H9 (cell line): ENCODE measurements at regions not wholly inside any gene's neighbourhood (a gene's known extent, or its start where the extent isn't known, plus 50 kb on each side); places are given as distances from the start of the nearest gene placed in this dataset.

Experiments used
- DNase-seq: peaks from one replicate; pipeline ENCODE4 v3.0.0-alpha.2; 2017
- H2AFZ ChIP-seq: one replicate; pipeline ENCODE4 v1.6.1; 2013; ENCODE audit warnings: mild to moderate bottlenecking, low read length, control low read depth, moderate library complexity
- H2AK5ac ChIP-seq: 2 replicates; pipeline ENCODE4 v1.6.1; 2013; ENCODE audit warnings: low read length, control low read depth, mixed read lengths; ENCODE audit not compliant: insufficient read length
- H2BK120ac ChIP-seq: one replicate; pipeline ENCODE4 v1.6.1; 2013; ENCODE audit warnings: low read depth, mild to moderate bottlenecking, low read length, control low read depth, inconsistent platforms; ENCODE audit not compliant: poor library complexity, severe bottlenecking
- H2BK12ac ChIP-seq: 2 replicates; pipeline ENCODE4 v1.6.1; 2013; ENCODE audit warnings: low read length, control low read depth, mixed read lengths, low read depth; ENCODE audit not compliant: insufficient read length
- H2BK15ac ChIP-seq: 2 replicates; pipeline ENCODE4 v1.6.1; 2013; ENCODE audit warnings: low read depth, low read length, control low read depth
- H2BK20ac ChIP-seq: one replicate; pipeline ENCODE4 v1.6.1; 2013; ENCODE audit warnings: low read depth, mild to moderate bottlenecking, low read length, control low read depth, inconsistent platforms; ENCODE audit not compliant: poor library complexity, severe bottlenecking
- H2BK5ac ChIP-seq: 2 replicates; pipeline ENCODE4 v1.6.1; 2013; ENCODE audit warnings: low read length, control low read depth, mixed read lengths; ENCODE audit not compliant: insufficient read length
- H3K14ac ChIP-seq: 2 replicates; pipeline ENCODE4 v1.6.1; 2013; ENCODE audit warnings: low read length, control low read depth; ENCODE audit not compliant: insufficient read depth
- H3K18ac ChIP-seq: 2 replicates; pipeline ENCODE4 v1.6.1; 2013; ENCODE audit warnings: low read depth, mild to moderate bottlenecking, mixed read lengths, low read length, control low read depth; ENCODE audit not compliant: insufficient read length
- H3K23ac ChIP-seq: 2 replicates; pipeline ENCODE4 v1.6.1; 2013; ENCODE audit warnings: low read length, control low read depth, mixed read lengths, low read depth; ENCODE audit not compliant: insufficient read length
- H3K23me2 ChIP-seq: 2 replicates; pipeline ENCODE4 v1.6.1; 2013; ENCODE audit warnings: low read depth, mild to moderate bottlenecking, mixed read lengths, low read length, control low read depth; ENCODE audit not compliant: insufficient read length, poor library complexity, severe bottlenecking
- H3K27ac ChIP-seq: 2 replicates; pipeline ENCODE4 v1.5.1; 2013; ENCODE audit warnings: low read length, control low read depth, mixed read lengths, low read depth; ENCODE audit not compliant: insufficient read length
- H3K27me3 ChIP-seq: 2 replicates; pipeline ENCODE4 v1.6.1; 2013; ENCODE audit warnings: low read length, control low read depth, inconsistent platforms; ENCODE audit not compliant: insufficient read depth
- H3K4ac ChIP-seq: 2 replicates; pipeline ENCODE4 v1.6.1; 2013; ENCODE audit warnings: low read depth, mild to moderate bottlenecking, control low read depth, inconsistent platforms, low read length, moderate library complexity
- H3K4me1 ChIP-seq: 2 replicates; pipeline ENCODE4 v1.6.1; 2013; ENCODE audit warnings: low read length, control low read depth, inconsistent platforms; ENCODE audit not compliant: insufficient read depth
- H3K4me2 ChIP-seq: 2 replicates; pipeline ENCODE4 v1.6.1; 2013; ENCODE audit warnings: low read length, control low read depth, mixed read lengths; ENCODE audit not compliant: insufficient read length, insufficient read depth
- H3K56ac ChIP-seq: 2 replicates; pipeline ENCODE4 v1.6.1; 2013; ENCODE audit warnings: low read depth, mild to moderate bottlenecking, mixed read lengths, low read length, control low read depth; ENCODE audit not compliant: insufficient read length
- H3K79me1 ChIP-seq: 2 replicates; pipeline ENCODE4 v1.6.1; 2013; ENCODE audit warnings: low read depth, mild to moderate bottlenecking, moderate library complexity, low read length, control low read depth, inconsistent platforms; ENCODE audit not compliant: insufficient read depth, poor library complexity, severe bottlenecking
- H3K79me2 ChIP-seq: 2 replicates; pipeline ENCODE4 v1.6.1; 2013; ENCODE audit warnings: low read length, control low read depth, inconsistent platforms; ENCODE audit not compliant: insufficient read depth
- H3K9ac ChIP-seq: 2 replicates; pipeline ENCODE4 v1.6.1; 2013; ENCODE audit warnings: low read length, control low read depth, mixed read lengths; ENCODE audit not compliant: insufficient read length; ENCODE audit errors: extremely low read depth
- H3K9me3 ChIP-seq: one replicate; pipeline ENCODE4 v1.6.1; 2013; ENCODE audit warnings: low read depth, low read length, inconsistent platforms; ENCODE audit not compliant: control insufficient read depth
- H3T11ph ChIP-seq: one replicate; pipeline ENCODE4 v1.6.1; 2013; ENCODE audit warnings: mild to moderate bottlenecking, low read length, control low read depth, inconsistent platforms
- H4K20me1 ChIP-seq: one replicate; pipeline ENCODE4 v1.6.1; 2013; ENCODE audit not compliant: control insufficient read depth, insufficient read length, insufficient read depth
- H4K5ac ChIP-seq: 2 replicates; pipeline ENCODE4 v1.6.1; 2013; ENCODE audit warnings: low read depth, mild to moderate bottlenecking, mixed read lengths, low read length, control low read depth; ENCODE audit not compliant: insufficient read length
- H4K8ac ChIP-seq: replicated peaks from 2 replicates; pipeline ENCODE4 v1.6.1; 2013; ENCODE audit warnings: low read length, control low read depth, mixed read lengths, low read depth; ENCODE audit not compliant: insufficient read length
- H4K91ac ChIP-seq: 2 replicates; pipeline ENCODE4 v1.6.1; 2013; ENCODE audit warnings: low read depth, mild to moderate bottlenecking, moderate library complexity, mixed read lengths, low read length, control low read depth; ENCODE audit not compliant: insufficient read length
- H3K27ac Mint-ChIP-seq, 3 experiments: 2 replicates in 2 of 3; 3 replicates in 1 of 3; pipeline ENCODE4 v1.8.0; 2020 to 2021; ENCODE audit warnings: mixed read lengths in 3 of 3, mild to moderate bottlenecking in 1 of 3, moderate library complexity in 1 of 3
- H3K27me3 Mint-ChIP-seq: 2 replicates; pipeline ENCODE4 v1.8.0; 2021; ENCODE audit warnings: low read depth, mild to moderate bottlenecking, moderate library complexity, mixed read lengths
- H3K36me3 Mint-ChIP-seq, 3 experiments: 2 replicates in 2 of 3; 3 replicates in 1 of 3; pipeline ENCODE4 v1.8.0; 2020 to 2021; ENCODE audit warnings: low read depth in 3 of 3, mixed read lengths in 3 of 3; ENCODE audit not compliant: insufficient read depth in 1 of 3
- H3K4me1 Mint-ChIP-seq, 2 experiments: 2 replicates each; pipeline ENCODE4 v1.8.0; 2020; ENCODE audit warnings: mixed read lengths in 2 of 2
- H3K4me3 Mint-ChIP-seq, 2 experiments: 2 replicates in 1 of 2; 3 replicates in 1 of 2; pipeline ENCODE4 v1.8.0; 2020 to 2021; ENCODE audit warnings: mild to moderate bottlenecking in 2 of 2, mixed read lengths in 2 of 2, moderate library complexity in 1 of 2
- H3K9me3 Mint-ChIP-seq, 2 experiments: 2 replicates in 1 of 2; 3 replicates in 1 of 2; pipeline ENCODE4 v1.8.0; 2020; ENCODE audit warnings: mild to moderate bottlenecking in 2 of 2, mixed read lengths in 2 of 2, moderate library complexity in 1 of 2
- CTCF ChIP-seq: fragments of 200-600 bp; sonication (generic); conservative IDR thresholded peaks from 3 replicates; pipeline ENCODE4 v1.8.0; 2021; ENCODE audit warnings: antibody characterized with exemption, mild to moderate bottlenecking
- WGBS: extraction: QIAGEN DNeasy Blood & Tissue Kit; methylation state at CpG from one replicate; pipeline ENCODE4 v1.1.7; 2013; ENCODE audit warnings: missing lambda C conversion rate, low lambda C conversion rate, mixed read lengths; ENCODE audit not compliant: insufficient read length; ENCODE audit errors: extremely low coverage; 5-methylcytosine and 5-hydroxymethylcytosine counted together

GRCh38 chr12:131408484-131408883 is 302.4 kb upstream of the SFSWAP start:
- no peak overlapping the region; the same call in 1 of the 2 replicates for H3K14ac ChIP-seq
- no peak overlapping the region for H4K8ac ChIP-seq
- Mint-ChIP-seq H3K36me3 (no peaks in the 10 kb centered on the region), H3K4me1 (peaks cover 5 to 8% of the 10 kb centered on the region in 2 experiments), H3K4me3 (no peak overlapping the region), H3K27me3 (peaks cover 38% of the 10 kb centered on the region), H3K27ac (no peak overlapping the region), H3K9me3 (peaks cover 13 to 15% of the 10 kb centered on the region in 2 experiments; a peak in 3 of 5 replicates)
- H3K79me1 ChIP-seq, result no peaks in the 10 kb centered on the region
- no peak overlapping the region for H2BK12ac ChIP-seq
- H3K18ac ChIP-seq, result no peak overlapping the region
- H2AK5ac ChIP-seq, result no peak overlapping the region
- H3K23me2 ChIP-seq, result no peaks in the 10 kb centered on the region
- H3K79me2 ChIP-seq, result no peaks in the 10 kb centered on the region
- H2BK5ac ChIP-seq, result no peak overlapping the region
- no peaks in the 10 kb centered on the region for H3K27me3 ChIP-seq
- no peak overlapping the region for H3K27ac ChIP-seq
- TF ChIP-seq CTCF, result no peak
- H4K20me1 ChIP-seq, result no peaks in the 10 kb centered on the region
- H4K91ac ChIP-seq, result no peak overlapping the region
- no CpG with 5 or more reads among the region's 5 CpGs for WGBS
- no peak overlapping the region for H2AFZ ChIP-seq
- no peaks in the 10 kb centered on the region for H3K4me1 ChIP-seq
- no peak overlapping the region for H4K5ac ChIP-seq
- H3K56ac ChIP-seq, result no peak overlapping the region
- no peak overlapping the region for H2BK20ac ChIP-seq
- H2BK15ac ChIP-seq, result no peak overlapping the region
- no peak overlapping the region for H3K4me2 ChIP-seq
- H3K4ac ChIP-seq, result no peak overlapping the region
- H2BK120ac ChIP-seq, result no peak overlapping the region
- no peak for DNase-seq
- no peak overlapping the region for H3K9ac ChIP-seq
- no peak overlapping the region for H3T11ph ChIP-seq
- no peaks in the 10 kb centered on the region for H3K9me3 ChIP-seq
- no peak overlapping the region for H3K23ac ChIP-seq
